ENCODE measurements at regions not wholly inside any gene's neighbourhood (a gene's known extent, or its start where the extent isn't known, plus 50 kb on each side); places are given as distances from the start of the nearest gene placed in this dataset.

- TF ChIP-seq CTCF (IDR thresholded peaks at IDR 0.05) (no peak), EZH2 (IDR thresholded peaks at IDR 0.05; ENCODE audit: borderline replicate concordance, insufficient read depth, low read depth, low read length, poor library complexity, severe bottlenecking) (no peak)
Observed at GRCh38 chr1:72830606-72831390, 548.5 kb upstream of the NEGR1 start.

Data from B cell (primary cell).